K562 (cell line): ENCODE measurements at regions not wholly inside any gene's neighbourhood (a gene's known extent, or its start where the extent isn't known, plus 50 kb on each side); places are given as distances from the start of the nearest gene placed in this dataset.

Experiments used
- ARID3A ChIP-seq: IDR thresholded peaks from 2 replicates; pipeline ENCODE4 v1.6.1; 2012; ENCODE audit warnings: low read depth, low read length, improper control_type of control experiment, borderline replicate concordance
- ATF4 ChIP-seq: fragments of 450-650 bp; formaldehyde crosslinking; IDR thresholded peaks from 2 replicates; pipeline ENCODE4 v1.4.0; 2022; ENCODE audit warnings: mild to moderate bottlenecking, moderate library complexity
- BRCA1 ChIP-seq, 2 experiments: fragments of 450-650 bp in 1 of 2; sonication (generic) in 1 of 2; formaldehyde crosslinking in 1 of 2; IDR thresholded peaks; 2 replicates each; pipeline versions ENCODE4 v1.5.0 to v1.6.1; 2017 to 2020; ENCODE audit warnings: mild to moderate bottlenecking in 1 of 2, missing genetic modification reagents in 1 of 2
- CXXC5 ChIP-seq: fragments of 250-450 bp; sonication (Bioruptor Pico); IDR thresholded peaks from 2 replicates; pipeline ENCODE4 v1.8.0; 2022; ENCODE audit warnings: inconsistent platforms, mild to moderate bottlenecking, moderate library complexity
- EP400 ChIP-seq: fragments of 450-650 bp; IDR thresholded peaks from 2 replicates; pipeline ENCODE4 v1.6.1; 2017; ENCODE audit warnings: antibody characterized with exemption, mild to moderate bottlenecking, moderate library complexity
- FOSL1 ChIP-seq: fragments of 200-800 bp; sonication (Bioruptor generic); conservative IDR thresholded peaks from 2 replicates; pipeline ENCODE4 v1.6.1; 2016; ENCODE audit warnings: missing genetic modification characterization, missing compliant biosample characterization
- GTF2F1 ChIP-seq: IDR thresholded peaks from 2 replicates; pipeline ENCODE4 v1.6.1; 2011; ENCODE audit warnings: low read depth, low read length, improper control_type of control experiment
- KLF6 ChIP-seq: fragments of 250-450 bp; sonication (Bioruptor Pico); IDR thresholded peaks from 2 replicates; pipeline ENCODE4 v1.4.0; 2020; ENCODE audit warnings: mild to moderate bottlenecking, moderate library complexity, borderline replicate concordance
- RAD21 ChIP-seq, 2 experiments: fragments of 250-450 bp in 1 of 2; fragments of 450-650 bp in 1 of 2; sonication (Bioruptor Pico) in 1 of 2; formaldehyde crosslinking in 1 of 2; IDR thresholded peaks in 1 of 2; conservative IDR thresholded peaks in 1 of 2; 2 replicates each; pipeline versions ENCODE4 v1.4.0 to v1.8.0; 2020 to 2022; ENCODE audit warnings: mild to moderate bottlenecking in 2 of 2, moderate library complexity in 1 of 2
- RBM17 ChIP-seq: fragments of 200-400 bp; formaldehyde crosslinking; IDR thresholded peaks from 2 replicates; pipeline ENCODE4 v1.6.1; 2017; ENCODE audit warnings: low read depth, mild to moderate bottlenecking, low read length, borderline replicate concordance
- SIN3B ChIP-seq: fragments of 450-650 bp; IDR thresholded peaks from 2 replicates; pipeline ENCODE4 v1.6.1; 2017; ENCODE audit warnings: low read depth, mild to moderate bottlenecking, moderate library complexity
- SMAD1 ChIP-seq: fragments of 150-350 bp; IDR thresholded peaks from 2 replicates; pipeline ENCODE4 v1.6.1; 2014; ENCODE audit warnings: low read length, low read depth; ENCODE audit not compliant: partially characterized antibody
- SRSF1 ChIP-seq: fragments of 200-400 bp; formaldehyde crosslinking; IDR thresholded peaks from 2 replicates; pipeline ENCODE4 v1.6.1; 2017; ENCODE audit warnings: mild to moderate bottlenecking, low read depth, low read length, moderate library complexity
- STAG1 ChIP-seq: sonication (generic); formaldehyde crosslinking; IDR thresholded peaks from 2 replicates; pipeline ENCODE4 v1.5.0; 2020; ENCODE audit warnings: missing genetic modification reagents, borderline replicate concordance
- TAF9B ChIP-seq: fragments of 450-650 bp; IDR thresholded peaks from 2 replicates; pipeline ENCODE4 v1.6.1; 2018; ENCODE audit warnings: mild to moderate bottlenecking; ENCODE audit not compliant: partially characterized antibody
- TCF7L2 ChIP-seq: fragments of 150-350 bp; IDR thresholded peaks from 2 replicates; pipeline ENCODE4 v1.6.1; 2016; ENCODE audit warnings: low read depth, mild to moderate bottlenecking, low read length, moderate library complexity
- XRCC4 ChIP-seq: IDR thresholded peaks from one replicate; pipeline ENCODE4 v1.6.1; 2011; ENCODE audit not compliant: insufficient read depth, insufficient read length; ENCODE audit errors: extremely low read depth
- ZKSCAN3 ChIP-seq: fragments of 250-450 bp; sonication (Bioruptor Pico); IDR thresholded peaks from 2 replicates; pipeline ENCODE4 v1.4.0; 2020
- ZNF134 ChIP-seq: fragments of 250-450 bp; sonication (Bioruptor Pico); conservative IDR thresholded peaks from 2 replicates; pipeline ENCODE4 v1.4.0; 2020
- ZNF175 ChIP-seq: fragments of 200-800 bp; sonication (Bioruptor generic); IDR thresholded peaks from 2 replicates; pipeline ENCODE4 v1.6.1; 2016; ENCODE audit warnings: low read depth, mild to moderate bottlenecking, missing genetic modification characterization, missing compliant biosample characterization
- ZNF395 ChIP-seq: fragments of 200-800 bp; sonication (Bioruptor generic); IDR thresholded peaks from 2 replicates; pipeline ENCODE4 v1.6.1; 2017; ENCODE audit warnings: missing genetic modification characterization, missing compliant biosample characterization
- ZNF436 ChIP-seq: fragments of 250-450, 450-650 bp; sonication (Bioruptor Pico); formaldehyde crosslinking; IDR thresholded peaks from 2 replicates; pipeline ENCODE4 v1.7.0; 2020; ENCODE audit warnings: mild to moderate bottlenecking
- ZNF445 ChIP-seq: fragments of 250-450 bp; sonication (Bioruptor Pico); IDR thresholded peaks from 2 replicates; pipeline ENCODE4 v1.4.0; 2020; ENCODE audit warnings: low read depth, mild to moderate bottlenecking, moderate library complexity
- ZNF655 ChIP-seq: fragments of 250-450 bp; sonication (Bioruptor Pico); IDR thresholded peaks from 2 replicates; pipeline ENCODE4 v1.5.0; 2021

GRCh38 chr1:224554620-224555259 is 61.4 kb upstream of the CNIH3 start (continued):
- peak; percentile 84 for TF ChIP-seq ATF4 (CRISPR knock-in tag)
- TF ChIP-seq BRCA1 (IDR thresholded peaks at IDR 0.05) = no peak
- TF ChIP-seq BRCA1 (CRISPR knock-in tag; IDR thresholded peaks at IDR 0.05) = no peak
- peak; percentile 17; the same call in 1 of the 2 replicates for TF ChIP-seq KLF6 (CRISPR knock-in tag)
- no peak for TF ChIP-seq RAD21 (CRISPR knock-in tag; conservative IDR thresholded peaks at IDR 0.05 in 1 of 2, IDR thresholded peaks at IDR 0.05 in 1 of 2)
- no peak for TF ChIP-seq SMAD1
- TF ChIP-seq SIN3B = no peak
- TF ChIP-seq ZKSCAN3 (CRISPR knock-in tag) = no peak
- no peak for TF ChIP-seq EP400
- peak; percentile 37; the same call in 1 of the 2 replicates for TF ChIP-seq CXXC5 (CRISPR knock-in tag)
- no peak for TF ChIP-seq ZNF134 (CRISPR knock-in tag)
- TF ChIP-seq STAG1 (CRISPR knock-in tag) = no peak
- no peak for TF ChIP-seq ZNF445 (CRISPR knock-in tag)
- no peak for TF ChIP-seq ZNF655 (CRISPR knock-in tag)
- TF ChIP-seq TAF9B = no peak
- no peak for TF ChIP-seq XRCC4
- TF ChIP-seq TCF7L2 = no peak
- peak; percentile 91; the same call in 1 of the 2 replicates for TF ChIP-seq ZNF175 (CRISPR knock-in tag)
- TF ChIP-seq ZNF436 = no peak
- no peak for TF ChIP-seq GTF2F1
- TF ChIP-seq ZNF395 = 0 out of 2 replicates have a peak, but pooled peaks have one; percentile 30
- no peak for TF ChIP-seq RBM17
- TF ChIP-seq SRSF1 = no peak
- no peak for TF ChIP-seq ARID3A
- TF ChIP-seq FOSL1 (tag) = peak; percentile 76
